A549 (cell line): ENCODE measurements at regions not wholly inside any gene's neighbourhood (a gene's known extent, or its start where the extent isn't known, plus 50 kb on each side); places are given as distances from the start of the nearest gene placed in this dataset.

Experiments
- CEBPB ChIP-seq, 2 experiments: fragments of >200 bp in 1 of 2; sonication (Bioruptor Twin) in 1 of 2; formaldehyde crosslinking in 1 of 2; IDR thresholded peaks; 2 replicates each; pipeline ENCODE4 v1.6.1; 2012 to 2016
- CHD4 ChIP-seq: fragments of 200-600 bp; sonication (generic); IDR thresholded peaks from 2 replicates; pipeline ENCODE4 v1.6.1; 2016; ENCODE audit warnings: antibody characterized with exemption, mild to moderate bottlenecking, borderline replicate concordance
- CTCF ChIP-seq: fragments of >200 bp; sonication (Bioruptor Twin); formaldehyde crosslinking; IDR thresholded peaks from 3 replicates; pipeline ENCODE4 v1.5.1; 2016
- EP300 ChIP-seq, 2 experiments: fragments of >200 bp; sonication (Bioruptor Twin); formaldehyde crosslinking; IDR thresholded peaks; 2 replicates in 1 of 2; 3 replicates in 1 of 2; pipeline ENCODE4 v1.6.1; 2016 to 2017

GRCh38 chr10:2137549-2138174 lies 400.3 kb upstream of the ADARB2 start:
- TF ChIP-seq CTCF (no peak), EP300 (IDR thresholded peaks at IDR 0.05) (no peak), CHD4 (no peak), CEBPB (IDR thresholded peaks at IDR 0.05) (no peak)
